Lower leg skin (tissue), 3 donors: ENCODE measurements at regions not wholly inside any gene's neighbourhood (a gene's known extent, or its start where the extent isn't known, plus 50 kb on each side); places are given as distances from the start of the nearest gene placed in this dataset.

ENCODE experiments used
- POLR2A ChIP-seq, 2 donors: fragments of 450-650 bp; IDR thresholded peaks; one replicate each; pipeline ENCODE4 v1.6.1; 2016 to 2017; ENCODE audit warnings: antibody characterized with exemption in 2 of 2, mild to moderate bottlenecking in 1 of 2, moderate library complexity in 1 of 2
- TF ChIP-seq, protein P1 (sequence below), 3 donors: fragments of 450-650 bp; IDR thresholded peaks; one replicate each; pipeline ENCODE4 v1.5.1; 2016; ENCODE audit warnings: antibody characterized with exemption in 3 of 3, mild to moderate bottlenecking in 3 of 3, moderate library complexity in 2 of 3

DNA sequence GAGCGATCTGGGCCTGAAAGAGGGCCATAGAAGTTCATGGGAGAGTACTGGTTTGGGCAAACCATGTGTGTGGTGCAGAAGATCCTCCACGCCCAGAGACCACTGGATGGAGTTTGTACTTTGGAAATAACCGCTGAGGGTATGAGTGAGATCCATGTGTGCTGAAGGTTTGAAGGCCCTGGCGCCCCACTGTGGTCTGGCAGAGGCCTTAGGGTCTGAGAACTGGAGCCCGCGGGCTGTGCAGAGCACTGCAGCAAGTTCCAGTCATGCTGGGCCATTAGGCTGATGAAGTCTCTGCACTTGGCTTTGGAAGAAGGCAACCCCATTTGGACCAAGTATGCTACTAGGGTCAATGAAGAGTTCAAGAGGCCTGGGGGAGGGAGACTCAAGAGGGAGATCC lies 186.4 kb downstream of the BUD13 start:
- TF ChIP-seq, protein P1, sequence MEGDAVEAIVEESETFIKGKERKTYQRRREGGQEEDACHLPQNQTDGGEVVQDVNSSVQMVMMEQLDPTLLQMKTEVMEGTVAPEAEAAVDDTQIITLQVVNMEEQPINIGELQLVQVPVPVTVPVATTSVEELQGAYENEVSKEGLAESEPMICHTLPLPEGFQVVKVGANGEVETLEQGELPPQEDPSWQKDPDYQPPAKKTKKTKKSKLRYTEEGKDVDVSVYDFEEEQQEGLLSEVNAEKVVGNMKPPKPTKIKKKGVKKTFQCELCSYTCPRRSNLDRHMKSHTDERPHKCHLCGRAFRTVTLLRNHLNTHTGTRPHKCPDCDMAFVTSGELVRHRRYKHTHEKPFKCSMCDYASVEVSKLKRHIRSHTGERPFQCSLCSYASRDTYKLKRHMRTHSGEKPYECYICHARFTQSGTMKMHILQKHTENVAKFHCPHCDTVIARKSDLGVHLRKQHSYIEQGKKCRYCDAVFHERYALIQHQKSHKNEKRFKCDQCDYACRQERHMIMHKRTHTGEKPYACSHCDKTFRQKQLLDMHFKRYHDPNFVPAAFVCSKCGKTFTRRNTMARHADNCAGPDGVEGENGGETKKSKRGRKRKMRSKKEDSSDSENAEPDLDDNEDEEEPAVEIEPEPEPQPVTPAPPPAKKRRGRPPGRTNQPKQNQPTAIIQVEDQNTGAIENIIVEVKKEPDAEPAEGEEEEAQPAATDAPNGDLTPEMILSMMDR (IDR thresholded peaks at IDR 0.05) = no peak
- TF ChIP-seq POLR2A (IDR thresholded peaks at IDR 0.05) = no peak
